Ishikawa (cell line): ENCODE measurements at regions not wholly inside any gene's neighbourhood (a gene's known extent, or its start where the extent isn't known, plus 50 kb on each side); places are given as distances from the start of the nearest gene placed in this dataset.
A peak's percentile ranks its signal among the peaks of the same experiment; 100 is the strongest.

ENCODE experiments used
- CREB1 ChIP-seq: IDR thresholded peaks from 2 replicates; pipeline ENCODE4 v1.6.1; 2012; ENCODE audit warnings: low read depth
- EGR1 ChIP-seq: IDR thresholded peaks from 2 replicates; pipeline ENCODE4 v1.6.1; 2012
- EP300 ChIP-seq: IDR thresholded peaks from 2 replicates; pipeline ENCODE4 v1.6.1; 2012; ENCODE audit warnings: borderline replicate concordance
- FOXM1 ChIP-seq: IDR thresholded peaks from 2 replicates; pipeline ENCODE4 v1.6.1; 2012; ENCODE audit warnings: low read depth, borderline replicate concordance
- MAX ChIP-seq: IDR thresholded peaks from 2 replicates; pipeline ENCODE4 v1.6.1; 2012
- RAD21 ChIP-seq: IDR thresholded peaks from 2 replicates; pipeline ENCODE4 v1.6.1; 2012; ENCODE audit warnings: low read depth
- REST ChIP-seq: IDR thresholded peaks from 2 replicates; pipeline ENCODE4 v1.6.1; 2012; ENCODE audit warnings: low read depth, mild to moderate bottlenecking
- TAF1 ChIP-seq: IDR thresholded peaks from 2 replicates; pipeline ENCODE4 v1.6.1; 2012; ENCODE audit warnings: low read depth, mild to moderate bottlenecking
- TCF12 ChIP-seq: IDR thresholded peaks from 2 replicates; pipeline ENCODE4 v1.6.1; 2012; ENCODE audit warnings: low read depth
- TEAD4 ChIP-seq: IDR thresholded peaks from 2 replicates; pipeline ENCODE4 v1.6.1; 2012
- USF1 ChIP-seq: IDR thresholded peaks from 2 replicates; pipeline ENCODE4 v1.6.1; 2012
- YY1 ChIP-seq: IDR thresholded peaks from 2 replicates; pipeline ENCODE4 v1.6.1; 2012; ENCODE audit warnings: low read depth
- ZBTB7A ChIP-seq: IDR thresholded peaks from 2 replicates; pipeline ENCODE4 v1.6.1; 2012; ENCODE audit warnings: low read depth

GRCh38 chr4:178320003-178320402 lies 877.8 kb upstream of the AGA start:
- TF ChIP-seq RAD21 (no peak), REST (no peak), ZBTB7A (no peak)

- no peak for TF ChIP-seq RAD21
- no peak for TF ChIP-seq MAX
- TF ChIP-seq EP300, result no peak
- TF ChIP-seq USF1, result no peak
- TF ChIP-seq TCF12, result no peak
- TF ChIP-seq REST, result no peak
- TF ChIP-seq TAF1, result no peak
Observed at GRCh38 chr4:178322524-178323183, 880.4 kb upstream of the AGA start.

- no peak for TF ChIP-seq FOXM1
- TF ChIP-seq TAF1, result no peak
- no peak for TF ChIP-seq EGR1
- TF ChIP-seq TEAD4, result no peak
Observed at GRCh38 chr4:178329226-178329872, 887.1 kb upstream of the AGA start.

- TF ChIP-seq ZBTB7A (no peak), EP300 (no peak), FOXM1 (no peak), TEAD4 (no peak), EGR1 (no peak), REST (no peak), RAD21 (no peak), YY1 (no peak), MAX (no peak), CREB1 (no peak), TCF12 (no peak)
Observed at GRCh38 chr4:178333355-178333754, 891.1 kb upstream of the AGA start.

- TF ChIP-seq REST (peak; percentile 84), MAX (no peak)
Observed at GRCh38 chr4:178339769-178340168, 897.5 kb upstream of the AGA start.
